ENCODE measurements at regions not wholly inside any gene's neighbourhood (a gene's known extent, or its start where the extent isn't known, plus 50 kb on each side); places are given as distances from the start of the nearest gene placed in this dataset.

DNA sequence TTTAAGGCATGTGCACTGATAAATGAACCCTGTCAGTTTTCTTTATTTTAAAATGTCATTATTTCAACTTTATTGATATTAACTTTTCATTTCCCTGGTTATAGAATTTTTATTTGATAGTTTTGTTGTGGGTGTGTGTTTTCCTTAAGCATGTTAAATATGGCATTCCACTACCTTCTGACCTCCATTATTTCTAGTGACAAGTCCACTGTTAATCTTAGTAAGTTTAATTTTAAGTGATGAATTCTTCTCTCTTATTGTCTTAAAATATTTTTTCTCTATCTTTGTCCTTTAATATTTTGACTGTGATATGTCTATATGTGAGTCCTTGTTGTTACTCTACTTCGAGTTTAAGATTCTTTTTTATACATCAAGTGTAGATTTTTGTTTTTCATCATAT is 685.7 kb downstream of the GALR1 start:
- no peak overlapping the region for H3K4me3 ChIP-seq (ENCODE audit: low read depth, low read length)
- in situ Hi-C loops (cut with HindIII; ENCODE audit: low sequenced_read_pairs): no loop called here

GRCh38 chr18:77940566-77940965 is 690.9 kb downstream of the GALR1 start:
- in situ Hi-C loops (cut with HindIII; ENCODE audit: low sequenced_read_pairs): no loop called here
- no peak overlapping the region for H3K4me3 ChIP-seq (ENCODE audit: low read depth, low read length)
- no peak for TF ChIP-seq CTCF (IDR thresholded peaks at IDR 0.05; ENCODE audit: low read depth, low read length, missing control alignments)
- DNase-seq (ENCODE audit: low read depth): no peak

More for the DNA sequence above, 685.7 kb downstream of the GALR1 start:
- DNase-seq (ENCODE audit: low read depth): no peak
- no peak for TF ChIP-seq CTCF (IDR thresholded peaks at IDR 0.05; ENCODE audit: low read depth, low read length, missing control alignments)

DNA sequence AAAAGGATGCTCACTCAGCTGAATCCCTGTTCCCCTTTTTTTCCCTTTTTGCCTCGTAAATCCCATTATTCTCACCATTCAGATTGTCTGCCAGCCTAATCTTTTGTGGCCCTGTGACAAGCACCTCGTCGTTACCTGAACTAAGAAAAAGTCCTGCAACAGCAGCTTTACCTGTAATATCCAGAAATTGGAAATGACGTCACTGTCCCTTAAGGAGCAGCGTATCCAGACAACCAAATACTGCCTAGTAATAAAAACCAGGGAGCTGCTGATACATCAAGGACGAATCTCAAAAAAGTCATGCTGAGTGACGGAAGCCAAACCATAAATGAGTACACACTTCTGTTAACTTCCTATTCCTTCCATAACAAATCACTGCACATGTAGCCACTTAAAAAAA is 694.9 kb downstream of the GALR1 start:
- in situ Hi-C loops (cut with HindIII; ENCODE audit: low sequenced_read_pairs): no loop called here
- no peak overlapping the region for H3K4me3 ChIP-seq (ENCODE audit: low read depth, low read length)
- no peak for DNase-seq (ENCODE audit: low read depth)
- TF ChIP-seq CTCF (IDR thresholded peaks at IDR 0.05; ENCODE audit: low read depth, low read length, missing control alignments): no peak

DNA sequence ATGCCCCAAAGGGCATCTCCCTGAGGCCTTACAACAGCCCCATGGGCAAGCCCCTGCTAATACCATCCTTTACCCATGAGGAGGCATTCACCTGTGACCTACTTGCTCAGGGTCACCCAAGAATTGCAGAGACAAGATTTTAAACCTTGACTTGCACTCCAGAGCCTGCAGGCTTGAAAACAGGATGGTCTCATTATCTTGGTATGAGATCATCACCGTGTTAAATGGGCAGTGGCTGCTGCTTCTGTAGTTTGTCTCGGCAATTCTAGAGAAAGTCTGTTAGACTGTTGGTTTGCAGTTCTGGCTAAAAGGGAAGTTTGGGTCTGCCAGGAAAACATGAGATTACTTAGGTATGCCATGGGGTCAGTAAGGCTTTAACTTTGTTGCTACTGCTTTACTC is 698.9 kb downstream of the GALR1 start:
- no peak for TF ChIP-seq CTCF (IDR thresholded peaks at IDR 0.05; ENCODE audit: low read depth, low read length, missing control alignments)
- no peak overlapping the region for H3K4me3 ChIP-seq (ENCODE audit: low read depth, low read length)
- in situ Hi-C loops (cut with HindIII; ENCODE audit: low sequenced_read_pairs): no loop called here
- DNase-seq (ENCODE audit: low read depth): no peak

GRCh38 chr18:77949355-77949973 is 699.8 kb downstream of the GALR1 start:
- in situ Hi-C loops (cut with HindIII; ENCODE audit: low sequenced_read_pairs): no loop called here
- no peak overlapping the region for H3K4me3 ChIP-seq (ENCODE audit: low read depth, low read length)
- TF ChIP-seq CTCF (IDR thresholded peaks at IDR 0.05; ENCODE audit: low read depth, low read length, missing control alignments): no peak
- DNase-seq (ENCODE audit: low read depth): no peak

DNA sequence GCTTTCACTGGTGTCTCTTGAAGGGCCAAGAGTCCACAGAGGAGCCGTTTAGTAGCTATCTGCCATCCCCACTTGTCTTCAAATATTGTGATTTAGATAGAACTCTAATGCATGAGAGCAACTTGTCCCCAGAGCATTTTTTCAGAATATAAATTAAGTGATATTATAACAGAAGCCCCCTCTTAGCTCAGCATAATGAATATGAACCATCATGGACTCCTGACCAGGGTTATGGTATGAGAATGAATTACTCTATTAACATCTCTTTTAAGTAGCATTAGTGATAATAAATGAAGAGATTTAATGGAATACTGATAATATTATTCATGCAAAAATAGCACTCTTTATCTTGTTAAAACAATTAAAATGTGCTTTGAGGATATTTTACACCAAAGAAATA is 709.6 kb downstream of the GALR1 start:
- H3K4me3 ChIP-seq (ENCODE audit: low read depth, low read length): no peak overlapping the region
- no peak for TF ChIP-seq CTCF (IDR thresholded peaks at IDR 0.05; ENCODE audit: low read depth, low read length, missing control alignments)
- in situ Hi-C loops (cut with HindIII; ENCODE audit: low sequenced_read_pairs): loop anchor here (5.0 kb wide), 1 partner anchor 48 kb away; no protein-coding TSS in a partner anchor
- no peak for DNase-seq (ENCODE audit: low read depth)

All from astrocyte of the cerebellum (primary cell).